Activated naive CD8-positive, alpha-beta T cell treated with anti-CD3 and anti-CD28 coated beads, Interleukin-2, amount 50 U/mL, for 24 hours (primary cell): ENCODE measurements at regions not wholly inside any gene's neighbourhood (a gene's known extent, or its start where the extent isn't known, plus 50 kb on each side); places are given as distances from the start of the nearest gene placed in this dataset.
"Not testable (repeated sequence)": the region's sequence is repeated elsewhere in the genome, so short reads cannot be mapped to it uniquely, and the experiment has no call there.

Source experiments
- ATAC-seq: fragments of 150-1000 bp; cut with Tn5 transposase; one replicate; pipeline ENCODE4 v1.10.0; 2021
- DNase-seq: peaks from one replicate; pipeline ENCODE4 v3.0.0; 2021
- H3K27ac Mint-ChIP-seq: one replicate; pipeline ENCODE4 v1.8.0; 2021; ENCODE audit warnings: mild to moderate bottlenecking, mixed read lengths
- H3K27me3 Mint-ChIP-seq: one replicate; pipeline ENCODE4 v1.8.0; 2021; ENCODE audit warnings: mixed read lengths
- H3K36me3 Mint-ChIP-seq: one replicate; pipeline ENCODE4 v1.8.0; 2021; ENCODE audit warnings: low read depth, mixed read lengths
- H3K4me1 Mint-ChIP-seq: one replicate; pipeline ENCODE4 v1.8.0; 2021; ENCODE audit warnings: mixed read lengths
- H3K4me3 Mint-ChIP-seq: one replicate; pipeline ENCODE4 v1.8.0; 2021; ENCODE audit warnings: mild to moderate bottlenecking, moderate library complexity, mixed read lengths
- H3K9me3 Mint-ChIP-seq: one replicate; pipeline ENCODE4 v1.8.0; 2021; ENCODE audit warnings: mixed read lengths

GRCh38 chr13:83024955-83025594, 857.2 kb downstream of the SLITRK1 start:
- Mint-ChIP-seq H3K27ac (no peak overlapping the region), H3K36me3 (no peaks in the 10 kb centered on the region), H3K4me3 (no peak overlapping the region), H3K9me3 (peaks cover 18% of the 10 kb centered on the region), H3K4me1 (no peaks in the 10 kb centered on the region), H3K27me3 (no peaks in the 10 kb centered on the region)
- DNase-seq (no peak), ATAC-seq (no peak)

- H3K4me3 Mint-ChIP-seq = no peak overlapping the region
Measured at GRCh38 chr13:83024232-83024631, 858.0 kb downstream of the SLITRK1 start.

GRCh38 chr13:83019986-83020385, 862.3 kb downstream of the SLITRK1 start:
- DNase-seq (no peak), ATAC-seq (no peak)
- H3K36me3 Mint-ChIP-seq = no peaks in the 10 kb centered on the region
- H3K27me3 Mint-ChIP-seq = no peaks in the 10 kb centered on the region
- no peaks in the 10 kb centered on the region for H3K4me1 Mint-ChIP-seq
- H3K27ac Mint-ChIP-seq = no peak overlapping the region
- H3K4me3 Mint-ChIP-seq = no peak overlapping the region
- peaks cover 22% of the 10 kb centered on the region for H3K9me3 Mint-ChIP-seq

More at GRCh38 chr13:83024232-83024631, 858.0 kb downstream of the SLITRK1 start:
- H3K9me3 Mint-ChIP-seq = peaks cover 22% of the 10 kb centered on the region
- H3K27me3 Mint-ChIP-seq = no peaks in the 10 kb centered on the region
- DNase-seq = no peak
- no peak for ATAC-seq
- no peaks in the 10 kb centered on the region for H3K36me3 Mint-ChIP-seq
- H3K4me1 Mint-ChIP-seq = no peaks in the 10 kb centered on the region
- no peak overlapping the region for H3K27ac Mint-ChIP-seq

- Mint-ChIP-seq H3K4me3 (no peak overlapping the region), H3K36me3 (no peaks in the 10 kb centered on the region), H3K27me3 (no peaks in the 10 kb centered on the region), H3K9me3 (peaks cover 12% of the 10 kb centered on the region), H3K4me1 (no peaks in the 10 kb centered on the region), H3K27ac (no peak overlapping the region)
- DNase-seq = no peak
- no peak for ATAC-seq
Measured at GRCh38 chr13:83009987-83010386, 872.3 kb downstream of the SLITRK1 start.

GRCh38 chr13:83008212-83008929, 873.9 kb downstream of the SLITRK1 start:
- DNase-seq (no peak), ATAC-seq (no peak)
- Mint-ChIP-seq H3K9me3 (peaks cover 4% of the 10 kb centered on the region), H3K36me3 (no peaks in the 10 kb centered on the region), H3K4me1 (no peaks in the 10 kb centered on the region), H3K27me3 (no peaks in the 10 kb centered on the region), H3K27ac (no peak overlapping the region), H3K4me3 (no peak overlapping the region)

- no peak overlapping the region for H3K4me3 Mint-ChIP-seq
- H3K27me3 Mint-ChIP-seq = no peaks in the 10 kb centered on the region
- H3K9me3 Mint-ChIP-seq = peaks cover 4% of the 10 kb centered on the region
- no peaks in the 10 kb centered on the region for H3K4me1 Mint-ChIP-seq
- H3K36me3 Mint-ChIP-seq = no peaks in the 10 kb centered on the region
- DNase-seq (no peak), ATAC-seq (no peak)
- no peak overlapping the region for H3K27ac Mint-ChIP-seq
Measured at GRCh38 chr13:83007226-83007625, 875.0 kb downstream of the SLITRK1 start.

GRCh38 chr13:83003185-83003584, 879.1 kb downstream of the SLITRK1 start:
- ATAC-seq = no peak
- H3K27me3 Mint-ChIP-seq = no peaks in the 10 kb centered on the region
- no peaks in the 10 kb centered on the region for H3K4me1 Mint-ChIP-seq
- no peak overlapping the region for H3K4me3 Mint-ChIP-seq
- H3K9me3 Mint-ChIP-seq = peaks cover 5% of the 10 kb centered on the region
- H3K27ac Mint-ChIP-seq = no peak overlapping the region
- no peaks in the 10 kb centered on the region for H3K36me3 Mint-ChIP-seq
- no peak for DNase-seq

GRCh38 chr13:82993417-82993816, 888.9 kb downstream of the SLITRK1 start:
- H3K27me3 Mint-ChIP-seq = no peaks in the 10 kb centered on the region

GRCh38 chr13:82976499-82976898, 905.8 kb downstream of the SLITRK1 start:
- H3K4me1 Mint-ChIP-seq = no peaks in the 10 kb centered on the region
- DNase-seq = no peak
- no peak overlapping the region for H3K27ac Mint-ChIP-seq
- ATAC-seq = no peak
- H3K36me3 Mint-ChIP-seq = no peaks in the 10 kb centered on the region
- no peaks in the 10 kb centered on the region for H3K9me3 Mint-ChIP-seq
- H3K27me3 Mint-ChIP-seq = no peaks in the 10 kb centered on the region
- no peak overlapping the region for H3K4me3 Mint-ChIP-seq

More at GRCh38 chr13:82993417-82993816, 888.9 kb downstream of the SLITRK1 start:
- ATAC-seq (no peak), DNase-seq (no peak)
- Mint-ChIP-seq H3K4me3 (no peak overlapping the region), H3K9me3 (no peaks in the 10 kb centered on the region), H3K36me3 (no peaks in the 10 kb centered on the region), H3K27ac (no peak overlapping the region), H3K4me1 (no peaks in the 10 kb centered on the region)

- DNase-seq (no peak), ATAC-seq (no peak)
- Mint-ChIP-seq H3K4me3 (no peak overlapping the region), H3K36me3 (no peaks in the 10 kb centered on the region), H3K4me1 (no peaks in the 10 kb centered on the region), H3K27ac (no peak overlapping the region), H3K9me3 (peaks cover 7% of the 10 kb centered on the region), H3K27me3 (no peaks in the 10 kb centered on the region)
Measured at GRCh38 chr13:82963226-82964099, 918.8 kb downstream of the SLITRK1 start.

GRCh38 chr13:82962397-82962796, 919.9 kb downstream of the SLITRK1 start:
- Mint-ChIP-seq H3K9me3 (peaks cover 7% of the 10 kb centered on the region), H3K4me3 (no peak overlapping the region), H3K36me3 (no peaks in the 10 kb centered on the region), H3K27ac (no peak overlapping the region), H3K4me1 (no peaks in the 10 kb centered on the region), H3K27me3 (no peaks in the 10 kb centered on the region)
- no peak for ATAC-seq
- no peak for DNase-seq

- no peaks in the 10 kb centered on the region for H3K36me3 Mint-ChIP-seq
- H3K27ac Mint-ChIP-seq = no peak overlapping the region
- no peaks in the 10 kb centered on the region for H3K27me3 Mint-ChIP-seq
- H3K9me3 Mint-ChIP-seq = peaks cover 11% of the 10 kb centered on the region
- H3K4me1 Mint-ChIP-seq = no peaks in the 10 kb centered on the region
- no peak overlapping the region for H3K4me3 Mint-ChIP-seq
- ATAC-seq (no peak), DNase-seq (no peak)
Measured at GRCh38 chr13:82961757-82962156, 920.5 kb downstream of the SLITRK1 start.

GRCh38 chr13:82952336-82952735, 929.9 kb downstream of the SLITRK1 start:
- ATAC-seq, H3K27ac Mint-ChIP-seq, H3K27me3 Mint-ChIP-seq, H3K4me1 Mint-ChIP-seq, DNase-seq, H3K4me3 Mint-ChIP-seq, H3K9me3 Mint-ChIP-seq, H3K36me3 Mint-ChIP-seq: not testable (repeated sequence)

GRCh38 chr13:82947683-82948082, 934.6 kb downstream of the SLITRK1 start:
- no peak overlapping the region for H3K27ac Mint-ChIP-seq
- ATAC-seq (no peak), DNase-seq (no peak)
- no peak overlapping the region for H3K4me3 Mint-ChIP-seq
- no peaks in the 10 kb centered on the region for H3K36me3 Mint-ChIP-seq
- H3K4me1 Mint-ChIP-seq = no peaks in the 10 kb centered on the region
- H3K9me3 Mint-ChIP-seq = peaks cover 13% of the 10 kb centered on the region
- H3K27me3 Mint-ChIP-seq = no peaks in the 10 kb centered on the region

- no peak overlapping the region for H3K4me3 Mint-ChIP-seq
- H3K36me3 Mint-ChIP-seq = no peaks in the 10 kb centered on the region
- no peak overlapping the region for H3K27ac Mint-ChIP-seq
- ATAC-seq (no peak), DNase-seq (no peak)
- peaks cover 13% of the 10 kb centered on the region for H3K9me3 Mint-ChIP-seq
- no peaks in the 10 kb centered on the region for H3K4me1 Mint-ChIP-seq
- no peaks in the 10 kb centered on the region for H3K27me3 Mint-ChIP-seq
Measured at GRCh38 chr13:82947191-82947621, 935.1 kb downstream of the SLITRK1 start.
